Stomach (tissue), 8 donors: ENCODE measurements at regions not wholly inside any gene's neighbourhood (a gene's known extent, or its start where the extent isn't known, plus 50 kb on each side); places are given as distances from the start of the nearest gene placed in this dataset.

Source experiments
- DNase-seq, 2 donors: peaks; one replicate each; pipeline versions ENCODE4 v3.0.0 to v3.0.0-alpha.2; 2013 to 2019
- H3K27ac ChIP-seq, 5 donors: fragments of 200-600 bp in 4 of 5; sonication (generic) in 4 of 5; one replicate each; pipeline ENCODE4 v1.5.1; 2013 to 2019; ENCODE audit warnings: mild to moderate bottlenecking in 1 of 5, moderate library complexity in 1 of 5
- H3K27me3 ChIP-seq, 3 donors: fragments of 200-600 bp; sonication (generic); one replicate each; pipeline ENCODE4 v1.5.1; 2017 to 2019; ENCODE audit warnings: mixed run types in 1 of 3
- H3K36me3 ChIP-seq, 4 donors: fragments of 200-600 bp; sonication (generic); 1 replicate in 3 of 4; 2 replicates in 1 of 4; pipeline ENCODE4 v1.5.1; 2016 to 2019
- H3K4me1 ChIP-seq, 4 donors: fragments of 200-600 bp; sonication (generic); one replicate each; pipeline ENCODE4 v1.5.1; 2016 to 2019
- H3K4me3 ChIP-seq, 4 donors: fragments of 200-600 bp; sonication (generic) in 3 of 4; one replicate each; pipeline ENCODE4 v1.5.1; 2016 to 2019; ENCODE audit warnings: mild to moderate bottlenecking in 1 of 4
- H3K9me3 ChIP-seq, 4 donors: fragments of 200-600 bp; sonication (generic); one replicate each; pipeline ENCODE4 v1.5.1; 2016 to 2019
- EP300 ChIP-seq: sonication (generic); formaldehyde crosslinking; IDR thresholded peaks from one replicate; pipeline ENCODE4 v1.6.1; 2017; ENCODE audit warnings: antibody characterized with exemption
- POLR2A ChIP-seq, 4 donors: fragments of 450-650 bp; IDR thresholded peaks; one replicate each; pipeline ENCODE4 v1.6.1; 2016; ENCODE audit warnings: antibody characterized with exemption in 4 of 4, control low read depth in 2 of 4, mild to moderate bottlenecking in 1 of 4, moderate library complexity in 1 of 4
- POLR2AphosphoS5 ChIP-seq, 3 donors: sonication (generic); formaldehyde crosslinking; IDR thresholded peaks; one replicate each; pipeline ENCODE4 v1.6.1; 2016; ENCODE audit warnings: antibody characterized with exemption in 3 of 3
- WGBS, 5 donors: extraction: QIAGEN DNeasy Blood & Tissue Kit in 3 of 5; methylation state at CpG; one replicate each; pipeline versions ENCODE4 v1.1.5 to v1.1.7; 2013 to 2018; 5-methylcytosine and 5-hydroxymethylcytosine counted together
- intact Hi-C: fragments of 100-400 bp; cut with DNase I; formaldehyde crosslinking; loops from one replicate; pipeline ENCODE4 v1.15.1; 2023; ENCODE audit warnings: low total_unique reads
- TF ChIP-seq, protein P1 (sequence below), 7 experiments: fragments of 450-650 bp in 4 of 7; fragments of 200-600 bp in 3 of 7; sonication (generic) in 3 of 7; IDR thresholded peaks; one replicate each; pipeline ENCODE4 v1.5.1; 2016 to 2019; ENCODE audit warnings: antibody characterized with exemption in 7 of 7, control low read depth in 2 of 7, mild to moderate bottlenecking in 1 of 7
- donor health status: healthy with polysubstance abuse.
- donor health status: Bipolar disorder and iron deficiency.
- donor health status: healthy.

GRCh38 chr16:26802440-26802839 lies 264.3 kb upstream of the C16orf82 start:
- TF ChIP-seq POLR2A (IDR thresholded peaks at IDR 0.05) (no peak), EP300 (no peak), POLR2AphosphoS5 (IDR thresholded peaks at IDR 0.05) (no peak)
- TF ChIP-seq, protein P1, sequence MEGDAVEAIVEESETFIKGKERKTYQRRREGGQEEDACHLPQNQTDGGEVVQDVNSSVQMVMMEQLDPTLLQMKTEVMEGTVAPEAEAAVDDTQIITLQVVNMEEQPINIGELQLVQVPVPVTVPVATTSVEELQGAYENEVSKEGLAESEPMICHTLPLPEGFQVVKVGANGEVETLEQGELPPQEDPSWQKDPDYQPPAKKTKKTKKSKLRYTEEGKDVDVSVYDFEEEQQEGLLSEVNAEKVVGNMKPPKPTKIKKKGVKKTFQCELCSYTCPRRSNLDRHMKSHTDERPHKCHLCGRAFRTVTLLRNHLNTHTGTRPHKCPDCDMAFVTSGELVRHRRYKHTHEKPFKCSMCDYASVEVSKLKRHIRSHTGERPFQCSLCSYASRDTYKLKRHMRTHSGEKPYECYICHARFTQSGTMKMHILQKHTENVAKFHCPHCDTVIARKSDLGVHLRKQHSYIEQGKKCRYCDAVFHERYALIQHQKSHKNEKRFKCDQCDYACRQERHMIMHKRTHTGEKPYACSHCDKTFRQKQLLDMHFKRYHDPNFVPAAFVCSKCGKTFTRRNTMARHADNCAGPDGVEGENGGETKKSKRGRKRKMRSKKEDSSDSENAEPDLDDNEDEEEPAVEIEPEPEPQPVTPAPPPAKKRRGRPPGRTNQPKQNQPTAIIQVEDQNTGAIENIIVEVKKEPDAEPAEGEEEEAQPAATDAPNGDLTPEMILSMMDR (IDR thresholded peaks at IDR 0.05) = no peak
- peaks cover 0 to 16% (median 0%) of the 10 kb centered on the region in 3 donors for H3K27me3 ChIP-seq
- peaks cover 0 to 5% (median 0%) of the 10 kb centered on the region in 4 donors for H3K9me3 ChIP-seq
- no peaks in the 10 kb centered on the region for H3K4me1 ChIP-seq
- H3K36me3 ChIP-seq = no peaks in the 10 kb centered on the region
- intact Hi-C loops = no loop called here
- WGBS, 5 donors = 20 to 39% (median 31%) methylated on average over 4 of the region's 4 CpGs
- no peak overlapping the region for H3K27ac ChIP-seq
- DNase-seq = no peak
- H3K4me3 ChIP-seq = no peak overlapping the region

DNA sequence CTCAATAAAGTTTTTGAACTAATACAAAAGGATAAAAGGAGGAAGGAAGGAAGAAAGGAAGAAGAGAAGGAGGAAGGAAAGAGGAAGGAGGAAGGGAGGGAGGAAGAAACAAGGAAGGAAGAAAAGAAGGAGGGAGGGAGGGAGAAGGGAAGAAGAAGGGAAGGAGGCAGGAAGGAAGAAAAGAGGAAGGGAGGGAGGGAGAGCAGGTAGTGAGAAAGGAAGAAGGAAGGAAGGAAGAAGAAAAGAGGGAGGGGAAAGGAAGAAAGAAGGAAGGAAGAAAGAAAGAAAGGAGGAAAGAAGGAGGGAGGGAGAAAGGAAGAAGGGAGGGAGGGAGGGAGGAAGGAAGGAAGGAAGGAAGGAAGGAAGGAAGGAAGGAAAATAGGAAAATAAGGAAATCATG lies 263.8 kb upstream of the C16orf82 start:
- TF ChIP-seq EP300 (no peak), POLR2A (IDR thresholded peaks at IDR 0.05) (no peak), POLR2AphosphoS5 (IDR thresholded peaks at IDR 0.05) (no peak)
- TF ChIP-seq, protein P1 (IDR thresholded peaks at IDR 0.05) = no peak
- intact Hi-C loops = no loop called here
- peaks cover 0 to 10% (median 0%) of the 10 kb centered on the region in 3 donors for H3K27me3 ChIP-seq
- H3K9me3 ChIP-seq = peaks cover 0 to 5% (median 0%) of the 10 kb centered on the region in 4 donors
- no peaks in the 10 kb centered on the region for H3K36me3 ChIP-seq
- DNase-seq = no peak
- no peaks in the 10 kb centered on the region for H3K4me1 ChIP-seq
- H3K4me3 ChIP-seq = no peak overlapping the region
- no peak overlapping the region for H3K27ac ChIP-seq

DNA sequence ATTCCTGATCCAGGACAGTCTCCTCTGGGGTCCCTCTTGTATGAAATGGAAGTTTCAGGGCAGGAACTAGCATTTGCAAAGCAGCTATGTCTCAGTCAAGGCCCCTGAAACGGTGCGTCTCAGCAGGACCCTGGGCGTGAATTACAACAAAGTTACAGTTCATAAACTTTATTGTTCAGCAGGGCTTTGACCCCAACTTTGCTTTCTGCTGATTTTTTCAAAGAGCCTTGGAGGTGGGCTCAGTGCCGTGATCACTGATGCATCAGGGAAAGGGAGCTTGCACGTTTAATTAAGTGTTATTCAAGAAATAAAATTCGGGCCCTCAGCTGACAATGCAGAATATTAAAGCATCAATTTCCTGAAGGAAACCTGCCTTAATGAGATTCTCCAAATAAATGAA lies 260.1 kb upstream of the C16orf82 start:
- H3K9me3 ChIP-seq = peaks cover 0 to 5% (median 0%) of the 10 kb centered on the region in 4 donors
- no peak overlapping the region for H3K27ac ChIP-seq
- intact Hi-C loops = no loop called here
- no peak overlapping the region for H3K4me3 ChIP-seq
- H3K36me3 ChIP-seq = no peaks in the 10 kb centered on the region
- 69 to 86% (median 85%) methylated on average over 6 of the region's 6 CpGs for WGBS, 5 donors
- TF ChIP-seq, protein P1 (IDR thresholded peaks at IDR 0.05) = no peak
- no peak for TF ChIP-seq POLR2A (IDR thresholded peaks at IDR 0.05)
- TF ChIP-seq EP300 = no peak
- no peak for TF ChIP-seq POLR2AphosphoS5 (IDR thresholded peaks at IDR 0.05)
- no peak for DNase-seq
- peaks cover 0 to 3% (median 0%) of the 10 kb centered on the region in 3 donors for H3K27me3 ChIP-seq
- H3K4me1 ChIP-seq = no peaks in the 10 kb centered on the region

GRCh38 chr16:26809461-26809860 lies 257.3 kb upstream of the C16orf82 start:
- no peak for DNase-seq
- H3K36me3 ChIP-seq = no peaks in the 10 kb centered on the region
- peaks cover 0 to 3% (median 0%) of the 10 kb centered on the region in 4 donors for H3K9me3 ChIP-seq
- no peak overlapping the region for H3K27ac ChIP-seq
- intact Hi-C loops = no loop called here
- no peaks in the 10 kb centered on the region for H3K27me3 ChIP-seq
- H3K4me1 ChIP-seq = no peaks in the 10 kb centered on the region
- TF ChIP-seq POLR2AphosphoS5 (IDR thresholded peaks at IDR 0.05) (no peak), POLR2A (IDR thresholded peaks at IDR 0.05) (no peak), EP300 (no peak)
- TF ChIP-seq, protein P1 (IDR thresholded peaks at IDR 0.05) = no peak
- 54 to 80% (median 60%) methylated on average over 1 to 2 of the region's 2 CpGs for WGBS, 5 donors
- H3K4me3 ChIP-seq = no peak overlapping the region
